Activated T-helper 9 cell treated with anti-CD3 and anti-CD28 coated beads, Interleukin-2, amount 50 U/mL, for 16 hours (primary cell): ENCODE measurements at regions not wholly inside any gene's neighbourhood (a gene's known extent, or its start where the extent isn't known, plus 50 kb on each side); places are given as distances from the start of the nearest gene placed in this dataset.

Experiments
- DNase-seq: peaks from one replicate; pipeline ENCODE4 v3.0.0-alpha.2; 2020; ENCODE audit warnings: low read depth

DNA sequence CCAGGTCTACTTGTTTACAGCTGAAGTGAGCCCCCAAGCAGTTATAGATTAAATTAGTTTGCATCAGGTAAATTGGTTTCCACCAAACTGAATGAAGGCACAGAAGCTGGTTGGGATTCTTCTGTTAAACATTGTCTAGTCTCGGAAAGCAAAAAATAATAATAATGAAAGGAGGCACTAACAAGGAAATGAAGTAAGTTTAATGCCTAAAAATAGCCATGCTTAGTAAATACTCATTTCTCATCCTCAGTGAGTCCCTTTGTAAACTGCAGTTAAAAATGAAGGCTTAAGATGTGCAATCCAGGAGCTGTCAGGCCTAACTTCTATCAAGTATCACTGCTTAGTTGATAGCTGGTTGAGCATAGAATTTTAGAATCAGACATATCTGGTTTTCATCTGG, 113.5 kb downstream of the BTG1 start:
- DNase-seq: no peak

DNA sequence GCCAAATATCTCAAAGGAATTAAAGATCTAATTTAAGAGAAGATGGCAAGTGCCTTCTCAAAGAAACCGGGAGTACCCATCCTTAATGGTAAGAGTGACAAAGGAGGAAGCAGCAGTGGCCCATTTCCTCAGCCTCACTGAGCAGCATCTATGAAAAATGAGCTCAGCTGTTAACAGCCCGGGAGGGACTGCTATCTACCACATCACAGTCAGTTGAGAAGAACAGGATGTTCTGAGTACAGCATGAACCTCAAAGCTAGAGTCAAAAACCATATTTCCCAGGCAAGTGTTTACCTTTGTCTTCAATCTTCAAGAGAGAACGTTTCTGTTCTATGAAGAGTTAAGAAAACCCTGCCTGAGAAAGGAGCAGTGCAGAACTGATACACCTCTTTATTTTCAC, 115.0 kb downstream of the BTG1 start:
- DNase-seq: peak; percentile 9

DNA sequence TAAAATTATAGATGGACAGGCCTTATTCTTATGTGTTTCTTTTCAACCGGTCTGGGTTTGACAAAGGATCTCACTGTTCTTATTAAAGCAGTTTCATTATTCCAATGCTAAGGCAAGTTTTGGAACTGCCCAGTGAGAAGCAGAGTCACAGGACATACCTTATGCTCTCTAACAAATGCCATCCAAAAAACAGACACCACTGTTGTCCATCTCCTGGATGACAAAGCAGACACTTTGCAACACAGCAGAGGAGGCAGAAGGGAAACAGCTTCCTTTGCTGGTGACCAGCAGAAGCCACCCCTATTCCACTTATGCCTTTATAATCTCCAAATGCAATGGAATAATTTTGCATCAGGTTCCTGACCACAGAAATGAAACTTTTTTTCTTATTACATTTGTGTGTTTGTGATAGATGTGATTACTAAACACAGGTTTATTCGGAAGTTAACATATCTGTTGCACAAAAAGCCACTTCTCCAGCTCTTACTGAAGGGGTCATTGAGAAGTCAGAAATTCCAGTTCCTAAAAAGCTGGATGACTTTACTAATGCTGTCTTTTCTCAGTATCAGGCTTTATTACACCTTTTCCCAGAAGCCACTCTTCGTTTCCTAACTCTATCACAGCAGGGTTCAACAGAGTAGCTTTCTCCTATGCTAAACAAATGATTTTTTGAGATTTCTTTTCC, 115.6 kb downstream of the BTG1 start:
- no peak for DNase-seq

DNA sequence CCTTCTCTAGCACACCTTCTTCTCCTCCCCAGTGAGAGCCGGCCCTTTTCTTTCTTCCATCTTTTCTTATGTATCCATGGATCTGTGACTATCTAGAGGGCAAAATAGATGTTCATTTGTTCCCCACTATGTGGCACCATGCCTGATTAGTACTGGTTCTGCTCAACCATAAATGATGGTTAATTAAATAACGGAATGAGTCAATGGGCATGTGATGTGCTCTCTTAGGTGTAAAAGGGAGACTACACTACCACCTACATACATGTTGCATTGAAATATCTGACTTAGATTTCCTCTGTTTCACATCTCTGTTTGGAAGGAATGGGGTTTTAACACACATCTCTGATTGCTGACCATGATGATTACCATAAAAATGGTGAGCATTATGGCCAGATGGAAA, 116.5 kb downstream of the BTG1 start:
- DNase-seq: no peak

DNA sequence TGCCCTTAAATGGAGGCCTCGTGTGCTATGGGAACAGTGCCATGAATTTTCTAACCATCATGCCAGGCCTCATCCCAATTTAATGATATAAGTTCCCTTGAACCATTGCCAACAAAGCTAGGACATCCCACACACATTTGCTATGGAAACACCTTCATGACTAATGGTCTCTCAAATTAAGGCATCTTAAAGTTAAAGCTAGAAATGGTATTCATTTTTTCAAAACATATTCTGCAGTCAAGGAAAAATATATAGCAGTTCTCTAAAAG, 117.3 kb downstream of the BTG1 start:
- no peak for DNase-seq

DNA sequence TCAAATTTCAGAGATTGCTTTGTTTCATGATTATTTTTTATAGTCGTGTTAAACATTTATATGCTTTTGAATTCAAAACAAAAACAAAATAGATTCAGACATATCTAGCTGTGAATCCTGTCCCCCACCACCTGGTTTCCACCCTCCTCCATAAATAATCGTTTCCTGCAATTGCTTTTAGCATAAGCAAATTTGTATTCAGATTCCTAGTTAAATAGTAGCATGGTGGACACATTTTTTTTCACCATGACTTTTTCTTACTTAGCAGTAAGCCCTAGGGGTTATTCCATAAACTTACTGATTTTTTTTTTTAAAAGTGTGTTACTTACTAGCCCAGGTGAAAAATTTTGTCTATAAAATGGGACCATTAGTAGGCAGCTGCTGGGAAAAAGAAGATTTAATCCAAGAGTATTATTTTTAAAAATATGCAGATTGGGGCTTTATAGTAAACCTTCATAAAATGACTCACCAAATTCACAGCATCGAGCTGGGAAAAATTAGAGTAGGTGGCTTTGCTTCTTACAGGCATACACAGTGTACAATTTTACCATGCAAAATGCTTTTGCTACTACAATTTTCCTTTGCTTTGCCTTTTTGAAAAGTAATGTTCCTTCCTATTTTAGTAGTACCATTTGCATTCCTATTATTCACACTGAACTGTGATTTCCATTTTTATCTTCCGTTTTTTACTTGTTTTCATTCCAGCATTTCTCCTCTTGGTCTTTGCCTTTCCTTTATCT, 117.8 kb downstream of the BTG1 start:
- DNase-seq: no peak

DNA sequence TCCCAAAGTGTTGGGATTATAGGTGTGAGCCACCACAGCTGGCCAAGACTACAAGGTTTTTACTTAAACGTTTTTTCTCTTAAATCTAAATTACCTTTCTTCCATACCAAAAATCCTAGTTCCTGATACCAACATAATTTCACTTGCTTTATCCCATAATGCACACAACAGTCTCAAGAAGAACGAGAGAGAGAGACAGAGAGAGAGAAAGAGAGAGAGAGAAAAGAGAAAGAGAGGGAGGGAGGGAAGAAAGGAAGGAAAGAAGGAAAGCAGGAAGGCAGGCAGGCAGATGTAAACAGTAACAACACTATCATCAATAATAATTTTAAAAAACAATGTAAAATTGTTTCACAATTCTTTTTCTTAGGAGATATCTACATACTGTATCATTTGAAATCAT, 118.4 kb downstream of the BTG1 start:
- DNase-seq: no peak

DNA sequence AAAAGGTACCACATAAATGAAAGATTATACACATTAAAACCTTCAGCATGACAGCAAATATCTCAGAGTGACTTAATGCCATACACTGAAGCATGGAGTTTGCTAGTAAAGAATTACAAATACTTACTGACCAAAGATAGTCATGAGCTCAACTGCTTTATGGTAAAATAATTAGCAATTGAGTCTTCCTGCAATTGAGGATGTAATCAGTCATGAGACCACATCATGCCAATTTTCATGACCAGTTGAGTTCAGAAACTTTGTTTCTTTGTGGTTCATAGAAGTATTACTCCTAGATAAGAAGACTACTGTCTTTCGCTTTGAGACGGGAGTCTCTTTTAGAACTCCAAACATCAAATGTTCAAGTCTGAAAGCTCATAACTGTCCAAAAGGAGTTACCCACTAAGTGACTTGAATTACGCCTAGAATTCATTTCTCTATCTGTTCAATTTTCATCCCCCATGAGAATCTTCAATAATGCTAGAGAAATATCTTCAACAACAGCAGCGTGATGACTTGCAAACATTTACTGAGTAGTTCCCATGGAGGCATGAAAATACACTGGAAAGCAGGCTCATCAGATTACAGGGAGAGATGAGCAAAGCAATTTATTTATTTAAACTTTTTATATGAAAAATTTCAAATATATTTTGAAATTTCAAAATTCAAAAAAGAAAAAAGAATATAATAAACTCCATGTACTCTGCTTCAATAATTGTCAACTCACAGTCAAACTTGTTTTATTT, 120.0 kb downstream of the BTG1 start:
- DNase-seq: no peak

DNA sequence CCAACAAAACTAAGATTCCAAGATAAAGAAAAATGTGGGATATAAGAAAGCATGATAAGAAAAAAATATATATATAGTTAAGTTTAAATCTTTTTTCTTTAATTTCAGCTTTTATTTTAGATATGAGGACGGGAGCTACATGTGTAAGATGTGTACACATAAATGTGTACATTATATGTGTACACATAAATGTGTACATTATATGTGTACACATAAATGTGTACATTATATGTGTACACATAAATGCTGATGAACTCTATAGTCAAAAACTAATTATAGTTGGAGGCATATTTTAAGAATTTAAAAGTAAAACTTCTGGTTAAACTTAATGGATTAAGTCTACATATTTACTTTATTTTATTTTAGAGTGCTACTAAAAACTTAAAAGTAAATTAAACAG, 123.6 kb downstream of the BTG1 start:
- DNase-seq: no peak

DNA sequence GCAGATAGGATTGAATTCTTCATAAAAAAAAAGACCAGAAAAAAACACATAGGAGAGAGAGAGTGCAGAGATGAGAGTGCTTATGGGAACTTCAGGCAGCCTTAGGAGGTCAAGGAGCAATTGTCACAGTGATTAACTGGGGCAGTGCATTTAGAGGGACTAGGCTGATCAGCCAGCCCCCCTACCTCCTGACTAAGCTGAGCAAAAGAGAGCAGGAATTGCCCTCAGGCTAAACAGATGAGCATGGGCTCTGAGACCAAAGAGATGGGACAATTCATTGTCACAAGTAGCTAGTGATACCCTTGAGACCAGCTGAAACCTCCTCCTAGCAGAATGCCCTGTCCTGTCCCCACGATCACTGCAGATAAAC, 124.0 kb downstream of the BTG1 start:
- DNase-seq: no peak

DNA sequence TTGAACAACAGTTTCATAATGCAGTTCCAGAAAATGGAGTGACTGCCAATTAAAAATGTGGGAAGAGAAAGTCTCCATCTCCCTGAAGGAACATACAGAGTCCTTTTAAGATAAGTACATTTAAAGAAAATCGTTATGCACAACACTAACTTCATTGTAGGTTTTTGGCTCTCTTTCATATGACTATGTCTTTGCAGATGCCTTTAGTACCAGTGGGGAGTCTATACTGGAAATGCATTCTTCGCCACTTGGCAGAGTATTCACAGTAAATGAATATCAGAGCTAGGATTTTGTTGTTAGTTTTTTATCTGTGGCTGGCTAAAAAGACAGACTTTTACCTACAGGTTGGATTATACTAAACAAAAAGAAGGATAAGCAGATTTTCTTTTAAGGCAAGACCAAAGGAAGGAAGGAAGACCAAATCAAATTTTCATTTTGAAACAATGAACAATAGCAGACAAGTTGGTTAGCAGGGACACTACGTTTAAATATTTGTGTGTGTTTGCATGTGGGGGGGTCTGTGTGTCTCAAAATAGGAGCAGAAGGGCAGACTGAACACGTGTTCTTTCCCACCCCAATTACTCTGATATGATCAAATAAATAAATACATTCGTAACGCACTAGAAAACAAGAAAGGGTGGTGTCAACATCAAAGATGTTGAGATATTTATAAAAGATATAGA, 124.5 kb downstream of the BTG1 start:
- DNase-seq: no peak

DNA sequence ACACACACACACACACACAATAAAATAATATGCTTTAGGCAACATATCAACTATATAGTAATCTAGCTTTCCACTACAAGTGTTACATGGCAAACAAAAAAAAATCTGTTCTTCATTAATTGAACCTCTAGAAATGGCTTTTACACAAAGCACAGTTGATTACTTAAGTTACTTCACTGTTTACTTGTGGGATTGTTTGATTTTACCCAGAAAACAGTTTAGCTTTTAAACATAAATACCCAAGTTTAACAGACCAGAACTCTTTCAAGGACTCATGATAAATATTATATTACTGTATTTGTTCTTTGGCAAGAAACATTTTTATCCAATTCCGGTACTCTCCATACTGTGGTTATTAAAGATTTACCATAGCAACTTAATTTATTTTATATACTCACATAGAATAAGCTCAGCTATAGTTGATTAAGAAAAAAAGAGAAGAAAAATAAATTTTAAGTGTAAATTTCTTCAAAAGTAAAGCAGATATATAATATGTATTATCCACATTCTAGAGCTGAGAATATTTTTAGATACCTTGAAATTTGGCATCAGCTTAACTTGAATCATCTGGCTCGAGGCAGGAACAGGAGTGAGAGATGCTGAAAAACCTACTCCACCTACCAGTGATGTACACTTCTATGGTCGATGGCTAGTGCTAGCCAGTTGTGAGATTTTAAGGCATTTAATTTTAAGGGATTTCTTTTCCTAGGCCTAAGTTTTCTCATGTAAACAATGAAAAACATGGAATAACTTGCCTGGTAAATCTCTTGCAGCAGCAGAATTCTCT, 126.0 kb downstream of the BTG1 start:
- no peak for DNase-seq

DNA sequence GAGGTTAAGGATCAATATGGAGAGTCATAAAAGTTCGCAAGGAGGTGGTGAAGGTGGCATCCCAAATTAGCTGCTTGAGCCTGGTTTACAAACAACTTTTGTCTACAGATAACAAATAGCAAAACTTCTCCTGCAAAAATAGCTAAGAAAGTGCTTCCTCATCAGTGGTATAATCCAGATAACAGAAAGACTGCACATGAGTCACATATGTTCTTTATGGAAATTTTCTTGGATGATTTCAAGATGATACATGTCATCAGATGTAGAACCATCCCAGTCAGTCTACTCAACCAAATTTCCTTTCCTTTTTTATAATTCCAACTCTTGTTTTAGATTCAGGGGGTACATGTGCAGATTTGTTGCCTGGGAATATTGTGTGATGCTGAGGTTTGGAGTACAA, 133.0 kb downstream of the BTG1 start:
- no peak for DNase-seq

DNA sequence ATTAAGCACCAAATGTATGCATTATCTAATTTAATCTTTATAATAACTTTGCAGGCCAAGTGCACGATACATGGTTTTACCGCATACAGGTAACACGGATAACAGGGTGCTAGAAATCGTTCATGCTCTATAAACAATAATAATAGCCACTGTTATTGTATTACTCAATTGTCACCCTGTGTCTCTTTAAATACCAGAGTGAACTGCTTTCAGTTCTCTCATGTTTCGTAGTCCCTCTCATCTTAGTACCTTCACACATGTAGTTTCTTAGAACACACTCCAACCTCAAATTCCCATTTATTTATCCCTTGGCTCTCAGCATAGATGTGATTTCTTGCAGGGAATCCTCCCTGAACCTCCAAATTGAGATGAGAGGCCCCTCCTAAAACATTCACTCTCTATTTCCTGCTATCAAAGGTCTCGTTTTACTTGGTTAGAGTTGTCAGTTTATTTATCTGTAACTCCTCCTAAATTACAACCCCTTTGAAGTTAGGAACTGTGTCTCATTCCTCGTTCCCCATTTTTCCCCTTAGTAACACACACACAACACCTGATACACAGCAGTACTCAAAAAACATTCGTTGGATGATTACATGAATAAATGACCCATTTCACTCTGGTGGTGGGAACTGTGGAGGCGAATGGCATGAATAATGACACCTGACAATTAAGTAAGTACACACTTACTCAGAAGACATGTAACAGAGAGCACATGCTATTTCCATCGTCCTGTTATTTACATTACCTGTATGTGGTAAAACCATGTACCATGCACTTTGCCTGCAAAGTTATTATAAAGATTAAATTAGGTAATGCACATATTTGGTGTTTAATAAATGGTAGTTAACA, 134.6 kb downstream of the BTG1 start:
- no peak for DNase-seq

DNA sequence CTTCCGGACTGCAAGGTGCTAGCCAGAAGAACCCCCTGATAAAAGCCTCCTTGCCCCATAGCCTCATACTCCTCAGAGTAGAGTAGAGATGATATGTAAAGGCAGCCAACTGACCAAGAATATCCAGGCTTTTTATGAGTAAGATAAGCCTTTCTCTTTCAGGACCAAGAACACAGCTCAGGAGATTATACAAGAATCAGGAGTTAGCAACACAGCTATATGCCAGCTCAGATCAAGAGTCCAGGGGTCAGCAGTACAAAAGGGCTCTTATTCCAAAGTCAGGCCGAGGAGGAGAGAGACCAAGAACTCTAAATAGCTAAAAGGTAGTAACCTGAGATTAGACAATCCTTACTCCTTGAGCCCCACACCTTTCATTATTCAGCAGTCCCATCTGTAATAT, 135.3 kb downstream of the BTG1 start:
- DNase-seq: no peak

DNA sequence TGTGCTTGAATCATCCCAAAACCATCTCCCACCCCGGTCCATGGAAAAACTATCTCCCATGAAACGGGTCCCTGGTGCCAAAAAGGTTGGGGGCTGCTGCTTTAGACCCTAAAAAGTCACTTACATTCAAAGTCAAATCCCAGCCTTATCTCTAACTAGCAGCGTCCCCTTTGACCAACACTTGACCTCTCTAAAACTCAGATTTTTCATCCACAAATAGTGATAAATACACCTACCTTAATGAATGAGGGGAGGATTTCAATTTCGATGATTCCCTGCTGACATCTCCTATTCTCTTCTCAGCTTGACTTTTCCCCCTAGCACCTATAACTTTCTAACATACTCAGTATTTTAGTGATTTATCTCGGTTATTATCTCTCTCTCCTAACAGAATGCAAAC, 137.3 kb downstream of the BTG1 start:
- DNase-seq: no peak

DNA sequence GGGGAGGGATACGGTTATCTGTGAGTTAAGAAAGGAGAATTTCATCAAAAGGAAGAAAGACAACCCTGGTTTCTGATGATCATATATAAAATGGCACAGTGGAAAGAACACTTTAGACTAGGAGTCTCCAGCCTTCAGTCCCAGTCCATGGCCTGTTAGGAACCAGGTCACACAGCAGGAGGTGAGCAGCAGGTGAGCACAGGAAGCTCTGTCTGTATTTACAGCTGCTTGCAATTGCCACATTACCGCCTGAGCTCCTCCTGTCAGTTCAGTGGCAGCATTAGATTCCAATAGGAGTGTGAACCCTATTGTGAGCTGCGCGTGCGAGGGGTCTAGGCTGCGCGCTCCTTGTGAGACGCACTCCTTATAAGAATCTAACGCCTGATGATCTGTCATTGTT, 137.9 kb downstream of the BTG1 start:
- DNase-seq: no peak

DNA sequence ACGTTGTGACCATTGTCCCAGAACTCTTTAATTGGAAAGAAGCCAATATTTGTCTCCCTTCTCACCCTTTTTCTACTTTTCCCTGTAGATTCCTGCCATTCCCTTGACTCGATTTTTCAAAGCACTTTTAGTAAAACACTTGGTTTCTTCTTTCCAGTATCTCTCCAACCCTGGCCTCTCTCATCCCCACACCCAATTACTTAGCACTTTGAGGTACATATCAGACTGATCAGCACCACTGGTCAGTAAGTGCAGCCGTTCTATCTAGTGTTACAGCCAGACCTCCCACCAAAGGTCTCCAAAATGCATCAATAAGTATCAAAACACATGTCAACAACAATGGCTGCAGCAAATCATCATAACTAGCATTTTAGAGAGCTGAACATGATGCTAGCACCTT, 141.9 kb downstream of the BTG1 start:
- DNase-seq: no peak

DNA sequence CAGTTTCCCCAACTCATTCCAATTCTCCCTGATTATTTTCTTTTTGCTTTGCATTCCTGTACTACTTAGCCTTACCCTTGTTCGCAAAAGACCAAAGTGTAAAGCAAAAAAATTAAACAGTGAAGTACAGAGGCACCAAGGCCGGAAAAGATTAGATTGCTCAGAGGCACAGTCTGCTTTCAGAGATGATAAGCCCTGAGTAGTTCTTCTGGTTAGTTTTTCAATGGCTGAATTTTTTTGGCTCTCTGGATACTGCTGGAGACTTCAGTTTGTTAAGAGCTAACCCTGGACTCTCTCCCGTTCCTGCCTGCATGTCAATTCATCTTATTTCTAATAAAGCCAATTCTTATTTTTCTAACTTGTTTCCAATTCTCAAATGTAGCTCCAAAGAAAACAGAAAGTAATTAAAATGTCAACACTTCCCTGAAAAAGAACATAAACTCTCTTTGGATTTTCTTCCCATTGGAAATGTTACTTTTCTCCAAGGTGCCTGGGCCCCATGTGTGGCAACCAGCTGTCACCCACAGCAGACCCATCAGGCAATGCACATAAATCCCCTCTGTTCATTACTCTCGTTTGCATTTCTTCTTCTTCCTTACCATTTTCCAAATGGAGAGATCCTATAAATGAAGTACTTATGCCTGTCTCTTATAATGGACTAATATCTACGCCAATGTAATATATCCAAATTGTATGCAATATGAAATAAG, 142.8 kb downstream of the BTG1 start:
- no peak for DNase-seq

DNA sequence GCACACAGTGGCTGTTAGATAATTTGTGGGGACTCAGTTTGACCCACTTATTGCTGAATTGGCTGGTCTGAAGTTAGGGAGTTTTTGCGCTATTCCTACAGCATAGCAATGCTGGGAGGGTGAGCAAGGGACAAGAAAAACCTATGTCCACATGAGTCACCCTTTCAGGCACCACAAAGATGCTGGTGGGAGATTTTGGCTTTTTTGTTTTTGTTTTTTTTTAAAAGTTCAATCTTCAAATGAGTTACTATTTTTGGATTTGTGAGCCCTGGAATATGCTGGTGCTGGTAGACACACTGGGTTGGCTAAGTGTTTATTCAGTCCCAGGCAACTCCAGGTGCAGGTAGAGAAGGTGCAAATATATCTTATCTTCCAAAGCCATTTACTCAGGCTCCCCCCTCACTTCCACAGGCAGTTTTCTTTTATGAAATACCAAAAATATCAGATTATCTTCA, 143.4 kb downstream of the BTG1 start:
- DNase-seq: no peak

DNA sequence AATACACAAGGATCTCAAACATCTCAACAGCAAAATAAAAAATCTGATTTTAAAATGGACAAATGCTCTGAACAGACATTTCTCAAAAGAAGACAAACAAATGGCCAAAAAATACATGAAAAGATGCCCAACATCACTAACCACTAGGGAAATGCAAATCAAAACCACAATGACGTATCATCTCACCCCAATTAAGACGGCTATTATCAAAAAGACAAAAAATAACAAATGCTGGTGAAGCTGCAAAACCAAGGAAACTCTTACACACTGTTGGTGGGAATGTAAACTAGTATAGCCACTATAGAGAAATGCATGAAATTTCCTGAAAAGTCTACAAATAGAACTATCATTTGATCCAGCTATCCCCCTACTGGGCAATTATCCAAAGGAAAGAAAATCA, 145.0 kb downstream of the BTG1 start:
- DNase-seq: no peak
